Esophagus (tissue), 2 donors: ENCODE measurements at regions not wholly inside any gene's neighbourhood (a gene's known extent, or its start where the extent isn't known, plus 50 kb on each side); places are given as distances from the start of the nearest gene placed in this dataset.
"Not testable (repeated sequence)": the region's sequence is repeated elsewhere in the genome, so short reads cannot be mapped to it uniquely, and the experiment has no call there.

Source experiments
- H3K27ac ChIP-seq, 2 donors: one replicate each; pipeline ENCODE4 v1.5.1; 2013; ENCODE audit warnings: low read depth in 2 of 2, mild to moderate bottlenecking in 2 of 2, inconsistent platforms in 1 of 2, low read length in 1 of 2, moderate library complexity in 1 of 2
- H3K27me3 ChIP-seq, 2 donors: one replicate each; pipeline ENCODE4 v1.6.1; 2013; ENCODE audit warnings: low read length in 2 of 2, control low read depth in 1 of 2, mild to moderate bottlenecking in 1 of 2; ENCODE audit not compliant: insufficient read depth in 2 of 2, control insufficient read depth in 1 of 2
- H3K36me3 ChIP-seq, 2 donors: one replicate each; pipeline ENCODE4 v1.6.1; 2013; ENCODE audit warnings: low read length in 1 of 2; ENCODE audit not compliant: control insufficient read depth in 2 of 2, insufficient read depth in 2 of 2
- H3K4me1 ChIP-seq, 2 donors: one replicate each; pipeline ENCODE4 v1.6.1; 2013; ENCODE audit warnings: low read length in 1 of 2; ENCODE audit not compliant: control insufficient read depth in 2 of 2, insufficient read depth in 2 of 2
- H3K4me3 ChIP-seq, 2 donors: one replicate each; pipeline ENCODE4 v1.5.1; 2013; ENCODE audit warnings: low read length in 2 of 2, mild to moderate bottlenecking in 2 of 2, low read depth in 1 of 2, moderate library complexity in 1 of 2
- H3K9me3 ChIP-seq, 2 donors: one replicate each; pipeline ENCODE4 v1.6.1; 2013; ENCODE audit warnings: mild to moderate bottlenecking in 2 of 2, low read depth in 1 of 2, low read length in 1 of 2, moderate library complexity in 1 of 2; ENCODE audit not compliant: control insufficient read depth in 2 of 2, insufficient read depth in 1 of 2
- WGBS, 2 donors: extraction: QIAGEN DNeasy Blood & Tissue Kit; methylation state at CpG; one replicate each; pipeline ENCODE4 v1.1.7; 2013; 5-methylcytosine and 5-hydroxymethylcytosine counted together
- donor health status: healthy with polysubstance abuse.
- donor health status: Bipolar disorder and iron deficiency.

GRCh38 chr2:200110381-200110780, 155.0 kb downstream of the MAIP1 start:
- Histone ChIP-seq H3K36me3 (no peaks in the 10 kb centered on the region), H3K9me3 (no peaks in the 10 kb centered on the region), H3K4me3 (no peak overlapping the region), H3K4me1 (no peaks in the 10 kb centered on the region), H3K27me3 (no peaks in the 10 kb centered on the region), H3K27ac (no peak overlapping the region)

DNA sequence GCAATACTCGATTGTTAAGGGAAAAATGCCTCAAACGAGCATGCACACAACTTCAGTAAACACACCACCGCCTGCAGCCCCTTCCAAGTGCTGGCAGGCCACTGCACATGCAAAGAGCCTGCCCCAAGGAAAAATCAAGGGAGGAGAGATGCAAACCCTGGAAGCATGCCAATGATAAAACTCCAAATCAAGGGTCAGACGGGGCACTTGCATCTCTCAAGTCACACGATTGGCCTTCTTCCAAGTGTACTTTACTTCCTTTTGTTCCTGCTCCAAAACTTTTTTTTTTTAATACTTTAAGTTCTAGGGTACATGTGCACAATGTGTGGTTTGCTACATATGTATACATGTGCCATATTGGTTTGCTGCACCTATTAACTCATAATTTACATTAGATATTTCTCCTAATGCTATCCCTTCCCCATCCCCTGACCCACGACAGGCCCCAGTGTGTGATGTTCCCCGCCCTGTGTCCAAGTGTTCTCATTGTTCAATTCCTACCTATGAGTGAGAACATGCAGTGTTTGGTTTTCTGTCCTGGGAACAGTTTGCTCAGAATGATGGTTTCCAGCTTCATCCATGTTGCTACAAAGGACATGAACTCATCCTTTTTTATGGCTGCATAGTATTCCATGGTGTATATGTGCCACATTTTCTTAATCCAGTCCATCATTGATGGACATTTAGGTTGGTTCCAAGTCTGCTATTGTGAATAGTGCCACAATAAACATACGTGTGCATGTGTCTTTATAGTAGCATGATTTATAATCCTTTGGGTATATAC, 157.8 kb downstream of the MAIP1 start:
- H3K27ac ChIP-seq, H3K4me1 ChIP-seq, H3K9me3 ChIP-seq, H3K36me3 ChIP-seq, H3K27me3 ChIP-seq, H3K4me3 ChIP-seq: not testable (repeated sequence)
- 51 to 53% methylated on average over 8 of the region's 8 CpGs for WGBS, 2 donors

GRCh38 chr2:200119236-200119635, 163.9 kb downstream of the MAIP1 start:
- H3K9me3 ChIP-seq, result no peaks in the 10 kb centered on the region
- no peak overlapping the region for H3K4me3 ChIP-seq
- H3K27me3 ChIP-seq, result no peaks in the 10 kb centered on the region
- 84 to 86% methylated on average over 2 of the region's 2 CpGs for WGBS, 2 donors
- no peaks in the 10 kb centered on the region for H3K36me3 ChIP-seq
- H3K4me1 ChIP-seq, result no peaks in the 10 kb centered on the region
- H3K27ac ChIP-seq, result no peak overlapping the region

DNA sequence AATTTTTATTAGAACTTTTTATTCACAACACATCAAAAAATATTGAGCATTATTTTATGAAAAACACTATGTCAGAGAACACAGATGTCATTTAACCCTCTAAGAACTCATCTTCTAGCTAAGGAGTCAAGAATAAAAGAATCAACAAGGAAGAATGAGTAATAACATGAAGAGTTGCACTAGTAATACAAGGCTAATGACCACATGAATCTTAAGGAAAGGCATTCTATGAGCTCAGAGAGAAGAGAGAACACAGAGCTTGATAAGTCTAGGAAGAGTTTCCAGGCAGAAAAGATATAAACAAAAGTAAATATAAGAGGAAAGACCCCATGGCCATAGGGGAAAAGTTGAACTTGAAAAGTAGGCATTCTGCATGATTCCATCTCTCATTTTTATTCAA, 166.5 kb downstream of the MAIP1 start:
- H3K36me3 ChIP-seq, result no peaks in the 10 kb centered on the region

DNA sequence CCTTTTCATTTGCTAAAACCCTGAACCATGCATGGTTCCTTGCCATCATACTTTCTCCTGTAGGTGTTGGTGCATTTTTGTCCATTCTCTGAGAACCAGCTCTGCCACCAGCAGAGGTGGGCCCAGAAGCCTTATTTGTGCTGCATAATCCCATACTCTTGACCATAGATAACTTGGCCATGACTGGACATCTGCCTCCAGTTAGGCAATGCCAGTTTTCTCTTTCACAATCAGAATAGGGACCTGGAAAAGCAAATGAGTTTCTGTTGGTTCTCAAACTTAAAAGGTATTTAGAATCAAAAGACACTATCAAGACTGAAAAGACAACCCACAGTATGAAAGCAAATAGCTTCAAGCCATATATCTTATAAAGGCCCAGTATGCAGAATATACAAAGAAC, 167.3 kb downstream of the MAIP1 start:
- no peaks in the 10 kb centered on the region for H3K9me3 ChIP-seq
- no peak overlapping the region for H3K4me3 ChIP-seq
- no peak overlapping the region for H3K27ac ChIP-seq
- no peaks in the 10 kb centered on the region for H3K36me3 ChIP-seq
- H3K27me3 ChIP-seq, result no peaks in the 10 kb centered on the region
- H3K4me1 ChIP-seq, result no peaks in the 10 kb centered on the region

More for the DNA sequence above, 166.5 kb downstream of the MAIP1 start:
- H3K4me1 ChIP-seq, result no peaks in the 10 kb centered on the region
- H3K27me3 ChIP-seq, result no peaks in the 10 kb centered on the region
- H3K4me3 ChIP-seq, result no peak overlapping the region
- no peak overlapping the region for H3K27ac ChIP-seq
- H3K9me3 ChIP-seq, result no peaks in the 10 kb centered on the region

DNA sequence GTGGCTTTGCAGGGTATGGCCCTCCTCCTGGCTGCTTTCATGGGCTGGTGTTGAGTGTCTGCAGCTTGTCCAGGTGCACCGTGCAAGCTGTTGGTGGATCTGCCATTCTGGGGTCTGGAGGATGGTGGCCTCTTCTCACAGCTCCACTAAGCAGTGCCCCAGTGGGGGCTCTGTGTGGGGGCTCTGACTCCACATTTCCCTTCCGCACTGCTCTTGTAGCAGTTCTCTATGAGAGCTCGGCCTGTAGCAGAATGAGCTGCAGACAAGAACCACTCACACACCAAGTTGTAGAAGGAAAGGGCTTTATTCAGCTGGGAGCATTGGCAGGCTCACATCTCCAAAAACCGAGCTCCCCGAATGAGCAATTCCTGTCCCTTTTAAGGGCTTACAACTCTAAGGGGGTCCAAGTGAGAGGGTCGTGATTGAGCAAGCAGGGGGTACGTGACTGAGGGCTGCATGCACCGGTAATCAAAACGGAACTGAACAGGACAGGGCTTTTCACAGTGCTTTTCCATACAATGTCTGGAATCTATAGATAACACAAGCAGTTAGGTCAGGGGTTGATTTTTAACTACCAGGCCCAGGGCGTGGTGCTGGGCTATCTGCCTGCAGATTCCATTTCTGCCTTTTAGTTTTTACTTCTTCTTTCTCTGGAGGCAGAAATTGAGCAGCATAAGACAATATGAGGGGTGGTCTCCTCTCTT, 169.4 kb downstream of the MAIP1 start:
- not testable (repeated sequence) for H3K4me1 ChIP-seq, H3K36me3 ChIP-seq, H3K27ac ChIP-seq, H3K27me3 ChIP-seq, H3K4me3 ChIP-seq, H3K9me3 ChIP-seq
- 83 to 93% methylated on average over 10 of the region's 10 CpGs for WGBS, 2 donors

GRCh38 chr2:200125444-200126284, 170.3 kb downstream of the MAIP1 start:
- Histone ChIP-seq H3K4me1 (no peaks in the 10 kb centered on the region), H3K36me3 (no peaks in the 10 kb centered on the region), H3K27me3 (no peaks in the 10 kb centered on the region), H3K4me3 (no peak overlapping the region), H3K27ac (no peak overlapping the region), H3K9me3 (no peaks in the 10 kb centered on the region)
- 79 to 82% methylated on average over 4 of the region's 4 CpGs for WGBS, 2 donors

DNA sequence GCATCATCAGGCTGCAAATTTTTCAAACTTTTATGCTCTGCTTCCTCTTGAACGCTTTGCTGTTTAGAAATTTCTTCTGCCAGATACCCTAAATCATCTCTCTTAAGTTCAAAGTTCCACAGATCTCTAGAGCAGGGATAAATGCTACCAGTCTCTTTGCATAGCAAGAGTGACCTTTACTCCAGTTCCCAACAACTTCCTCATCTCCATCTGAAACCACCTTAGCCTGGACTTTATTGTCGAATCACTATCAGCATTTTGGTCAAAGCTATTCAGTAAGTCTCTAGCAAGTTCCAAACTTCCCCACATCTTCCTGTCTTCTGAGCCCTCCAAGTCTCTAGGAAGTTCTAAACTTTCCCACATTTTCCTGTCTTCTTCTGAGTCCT, 170.9 kb downstream of the MAIP1 start:
- not testable (repeated sequence) for H3K4me3 ChIP-seq, H3K27ac ChIP-seq, H3K36me3 ChIP-seq, H3K4me1 ChIP-seq, H3K27me3 ChIP-seq, H3K9me3 ChIP-seq
- 66 to 69% methylated on average over 2 of the region's 2 CpGs for WGBS, 2 donors

GRCh38 chr2:200126680-200127079, 171.3 kb downstream of the MAIP1 start:
- WGBS, 2 donors, result 95 to 96% methylated on average over 2 of the region's 2 CpGs
- H3K27ac ChIP-seq, H3K4me1 ChIP-seq, H3K9me3 ChIP-seq, H3K4me3 ChIP-seq, H3K36me3 ChIP-seq, H3K27me3 ChIP-seq: not testable (repeated sequence)
